ENCODE measurements at regions not wholly inside any gene's neighbourhood (a gene's known extent, or its start where the extent isn't known, plus 50 kb on each side); places are given as distances from the start of the nearest gene placed in this dataset.

GRCh38 chr6:140636908-140637402 is 1262.5 kb upstream of the CITED2 start:
- H4K8ac ChIP-seq (ENCODE audit: low read length): no peak overlapping the region
- DNase-seq: peak; percentile 15
- H3K4me1 ChIP-seq (ENCODE audit: control insufficient read depth, insufficient read depth, low read depth, low read length): no peaks in the 10 kb centered on the region
- no peak overlapping the region for H3K23ac ChIP-seq (ENCODE audit: low read length in 2 of 2)
- H3K79me1 ChIP-seq (replicated peaks; ENCODE audit: low read length, poor library complexity, severe bottlenecking): no peaks in the 10 kb centered on the region
- H3K18ac ChIP-seq (ENCODE audit: low read depth in 1 of 2, low read length in 2 of 2): no peak overlapping the region
- no peak overlapping the region for H2AK5ac ChIP-seq (ENCODE audit: low read length, severe bottlenecking)
- H2BK15ac ChIP-seq (ENCODE audit: low read depth, poor library complexity, severe bottlenecking): no peak overlapping the region
- no peak overlapping the region for H3K4me2 ChIP-seq (ENCODE audit: low read length, poor library complexity, severe bottlenecking)
- H3K9me3 ChIP-seq (ENCODE audit: control insufficient read depth, low read length): no peaks in the 10 kb centered on the region
- no peak overlapping the region for H2BK120ac ChIP-seq (ENCODE audit: low read depth, low read length)
- 82% methylated on average over 2 of the region's 2 CpGs for WGBS
- no peak overlapping the region for H2BK5ac ChIP-seq (ENCODE audit: low read depth, low read length, poor library complexity, severe bottlenecking)
- no peak overlapping the region for H3K4ac ChIP-seq (ENCODE audit: low read depth in 1 of 2, low read length in 2 of 2)
- H4K91ac ChIP-seq (ENCODE audit: low read length): no peak overlapping the region
- H2AFZ ChIP-seq (ENCODE audit: low read depth, low read length): no peak overlapping the region
- H3K27me3 ChIP-seq (ENCODE audit: control insufficient read depth in 1 of 2, insufficient read depth in 1 of 2, low read length in 2 of 2): no peaks in the 10 kb centered on the region
- peak overlapping the region; percentile 48 for H3K27ac ChIP-seq (ENCODE audit: low read length, poor library complexity, severe bottlenecking)
- no peak overlapping the region for H3K4me3 ChIP-seq (ENCODE audit: insufficient read depth in 1 of 2, low read depth in 1 of 2, low read length in 2 of 2)
- H3K36me3 ChIP-seq (ENCODE audit: control insufficient read depth in 1 of 2, insufficient read depth in 2 of 2, low read depth in 1 of 2, low read length in 2 of 2): no peaks in the 10 kb centered on the region
- H3K14ac ChIP-seq (ENCODE audit: low read length in 2 of 2): no peak overlapping the region
- no peak overlapping the region for H2BK12ac ChIP-seq (ENCODE audit: low read length in 2 of 2)
- H3K9ac ChIP-seq (ENCODE audit: low read length): no peak overlapping the region

DNA sequence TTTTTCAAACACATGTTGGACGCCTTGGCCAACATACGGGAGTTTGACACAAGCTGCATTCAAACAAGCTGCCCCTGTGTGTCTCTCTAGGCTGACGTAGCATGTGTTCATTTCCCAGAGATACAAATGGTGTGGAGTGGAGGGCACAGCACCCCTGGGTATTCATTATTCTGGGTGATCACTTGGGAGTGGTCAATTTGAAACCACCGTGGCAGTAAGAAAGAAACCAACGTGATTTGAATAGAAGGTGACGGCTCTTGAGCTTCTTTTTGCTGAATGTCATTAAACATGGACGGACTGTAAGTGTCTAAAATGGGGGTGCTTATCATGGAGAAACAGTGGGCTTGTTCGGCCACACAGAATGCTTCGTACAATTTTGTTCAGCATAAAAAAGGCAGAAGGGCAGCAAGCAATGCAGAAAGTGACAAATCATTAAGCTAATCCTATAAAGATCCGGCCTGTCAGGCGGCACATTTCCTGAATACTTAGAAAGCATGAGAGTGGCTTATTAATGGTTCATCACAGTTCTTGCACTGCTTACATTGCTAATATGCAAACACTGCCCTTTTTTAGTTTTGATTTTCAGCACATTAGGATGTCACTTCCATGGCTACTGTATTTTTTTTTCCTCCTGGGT is 1261.9 kb upstream of the CITED2 start:
- Histone ChIP-seq H3K4me1 (ENCODE audit: control insufficient read depth, insufficient read depth, low read depth, low read length) (no peaks in the 10 kb centered on the region), H2AK5ac (ENCODE audit: low read length, severe bottlenecking) (no peak overlapping the region), H3K23ac (ENCODE audit: low read length in 2 of 2) (no peak overlapping the region), H2BK120ac (ENCODE audit: low read depth, low read length) (no peak overlapping the region), H3K9me3 (ENCODE audit: control insufficient read depth, low read length) (no peaks in the 10 kb centered on the region), H2BK12ac (ENCODE audit: low read length in 2 of 2) (no peak overlapping the region), H2BK15ac (ENCODE audit: low read depth, poor library complexity, severe bottlenecking) (no peak overlapping the region), H3K27ac (ENCODE audit: low read length, poor library complexity, severe bottlenecking) (no peak overlapping the region), H3K9ac (ENCODE audit: low read length) (no peak overlapping the region), H3K4me2 (ENCODE audit: low read length, poor library complexity, severe bottlenecking) (no peak overlapping the region), H2AFZ (ENCODE audit: low read depth, low read length) (no peak overlapping the region), H3K4ac (ENCODE audit: low read depth in 1 of 2, low read length in 2 of 2) (no peak overlapping the region), H3K18ac (ENCODE audit: low read depth in 1 of 2, low read length in 2 of 2) (no peak overlapping the region), H4K8ac (ENCODE audit: low read length) (no peak overlapping the region), H3K79me1 (replicated peaks; ENCODE audit: low read length, poor library complexity, severe bottlenecking) (no peaks in the 10 kb centered on the region), H3K4me3 (ENCODE audit: insufficient read depth in 1 of 2, low read depth in 1 of 2, low read length in 2 of 2) (no peak overlapping the region), H3K27me3 (ENCODE audit: control insufficient read depth in 1 of 2, insufficient read depth in 1 of 2, low read length in 2 of 2) (no peaks in the 10 kb centered on the region), H4K91ac (ENCODE audit: low read length) (no peak overlapping the region), H3K14ac (ENCODE audit: low read length in 2 of 2) (no peak overlapping the region), H2BK5ac (ENCODE audit: low read depth, low read length, poor library complexity, severe bottlenecking) (no peak overlapping the region), H3K36me3 (ENCODE audit: control insufficient read depth in 1 of 2, insufficient read depth in 2 of 2, low read depth in 1 of 2, low read length in 2 of 2) (no peaks in the 10 kb centered on the region)
- 92% methylated on average over 11 of the region's 11 CpGs for WGBS
- DNase-seq: no peak

DNA sequence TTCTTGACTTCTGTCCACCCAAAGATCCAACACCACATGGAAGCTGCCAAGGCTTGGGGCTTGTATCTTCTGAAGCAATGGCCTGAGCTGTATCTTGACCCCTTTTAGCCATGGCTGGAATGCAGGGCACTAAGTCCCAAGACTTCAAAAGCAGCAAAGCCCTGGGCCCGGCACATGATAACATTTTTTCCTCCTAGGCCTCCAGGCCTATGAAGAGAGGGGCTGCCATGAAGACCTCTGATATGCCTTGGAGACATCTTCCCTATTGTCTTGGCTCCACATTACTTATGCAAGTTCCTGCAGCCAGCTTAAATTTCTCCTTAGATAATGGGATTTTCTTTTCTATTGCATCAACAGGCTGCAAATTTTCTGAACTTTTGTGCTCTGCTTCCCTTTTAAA is 1252.6 kb upstream of the CITED2 start:
- Histone ChIP-seq H3K27me3 (ENCODE audit: control insufficient read depth in 1 of 2, insufficient read depth in 1 of 2, low read length in 2 of 2) (no peaks in the 10 kb centered on the region), H2BK120ac (ENCODE audit: low read depth, low read length) (no peak overlapping the region), H3K27ac (ENCODE audit: low read length, poor library complexity, severe bottlenecking) (no peak overlapping the region), H3K23ac (ENCODE audit: low read length in 2 of 2) (no peak overlapping the region), H3K4me1 (ENCODE audit: control insufficient read depth, insufficient read depth, low read depth, low read length) (no peaks in the 10 kb centered on the region), H3K9me3 (ENCODE audit: control insufficient read depth, low read length) (peaks cover 17% of the 10 kb centered on the region), H4K8ac (ENCODE audit: low read length) (no peak overlapping the region), H2AFZ (ENCODE audit: low read depth, low read length) (no peak overlapping the region), H3K9ac (ENCODE audit: low read length) (no peak overlapping the region), H3K18ac (ENCODE audit: low read depth in 1 of 2, low read length in 2 of 2) (no peak overlapping the region), H2BK12ac (ENCODE audit: low read length in 2 of 2) (no peak overlapping the region), H3K79me1 (replicated peaks; ENCODE audit: low read length, poor library complexity, severe bottlenecking) (no peaks in the 10 kb centered on the region), H2BK15ac (ENCODE audit: low read depth, poor library complexity, severe bottlenecking) (no peak overlapping the region), H3K14ac (ENCODE audit: low read length in 2 of 2) (no peak overlapping the region), H3K4me2 (ENCODE audit: low read length, poor library complexity, severe bottlenecking) (no peak overlapping the region), H3K4me3 (ENCODE audit: insufficient read depth in 1 of 2, low read depth in 1 of 2, low read length in 2 of 2) (peak overlapping the region in 1 of 2 experiments; percentile 6), H3K4ac (ENCODE audit: low read depth in 1 of 2, low read length in 2 of 2) (no peak overlapping the region), H2BK5ac (ENCODE audit: low read depth, low read length, poor library complexity, severe bottlenecking) (no peak overlapping the region), H2AK5ac (ENCODE audit: low read length, severe bottlenecking) (no peak overlapping the region), H4K91ac (ENCODE audit: low read length) (no peak overlapping the region), H3K36me3 (ENCODE audit: control insufficient read depth in 1 of 2, insufficient read depth in 2 of 2, low read depth in 1 of 2, low read length in 2 of 2) (peaks cover 0 to 2% of the 10 kb centered on the region in 2 experiments)
- 98% methylated on average over 1 of the region's 1 CpG for WGBS
- DNase-seq: no peak

DNA sequence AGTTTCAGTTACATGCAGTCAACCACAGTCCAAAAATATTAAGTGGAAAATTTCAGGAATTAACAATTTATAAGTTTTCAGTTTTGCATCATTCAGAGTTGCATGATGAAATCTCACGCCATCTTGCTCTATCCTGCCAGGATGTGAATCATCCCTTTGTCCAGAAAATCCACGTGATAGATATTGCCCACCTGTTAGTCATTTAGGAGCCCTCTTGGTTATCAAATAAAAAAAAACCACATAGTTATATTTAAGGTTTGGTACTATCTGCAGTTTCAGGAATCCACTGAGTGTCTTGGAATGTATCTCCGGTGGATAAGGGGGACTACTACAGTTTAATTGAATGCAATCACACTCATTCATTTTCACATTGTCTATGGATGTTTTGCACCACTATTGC is 1249.0 kb upstream of the CITED2 start:
- Histone ChIP-seq H3K23ac (ENCODE audit: low read length in 2 of 2) (no peak overlapping the region), H3K4me1 (ENCODE audit: control insufficient read depth, insufficient read depth, low read depth, low read length) (no peaks in the 10 kb centered on the region), H3K27me3 (ENCODE audit: control insufficient read depth in 1 of 2, insufficient read depth in 1 of 2, low read length in 2 of 2) (no peaks in the 10 kb centered on the region), H2BK15ac (ENCODE audit: low read depth, poor library complexity, severe bottlenecking) (no peak overlapping the region), H3K9ac (ENCODE audit: low read length) (peak overlapping the region; percentile 8), H3K9me3 (ENCODE audit: control insufficient read depth, low read length) (peaks cover 17% of the 10 kb centered on the region), H2BK120ac (ENCODE audit: low read depth, low read length) (no peak overlapping the region), H3K36me3 (ENCODE audit: control insufficient read depth in 1 of 2, insufficient read depth in 2 of 2, low read depth in 1 of 2, low read length in 2 of 2) (peaks cover 0 to 2% of the 10 kb centered on the region in 2 experiments), H3K14ac (ENCODE audit: low read length in 2 of 2) (no peak overlapping the region), H3K4ac (ENCODE audit: low read depth in 1 of 2, low read length in 2 of 2) (no peak overlapping the region), H2AK5ac (ENCODE audit: low read length, severe bottlenecking) (no peak overlapping the region), H3K4me3 (ENCODE audit: insufficient read depth in 1 of 2, low read depth in 1 of 2, low read length in 2 of 2) (no peak overlapping the region), H2AFZ (ENCODE audit: low read depth, low read length) (no peak overlapping the region), H3K79me1 (replicated peaks; ENCODE audit: low read length, poor library complexity, severe bottlenecking) (no peaks in the 10 kb centered on the region), H4K8ac (ENCODE audit: low read length) (no peak overlapping the region), H3K4me2 (ENCODE audit: low read length, poor library complexity, severe bottlenecking) (no peak overlapping the region), H4K91ac (ENCODE audit: low read length) (no peak overlapping the region), H2BK5ac (ENCODE audit: low read depth, low read length, poor library complexity, severe bottlenecking) (no peak overlapping the region), H2BK12ac (ENCODE audit: low read length in 2 of 2) (no peak overlapping the region), H3K18ac (ENCODE audit: low read depth in 1 of 2, low read length in 2 of 2) (no peak overlapping the region), H3K27ac (ENCODE audit: low read length, poor library complexity, severe bottlenecking) (no peak overlapping the region)
- DNase-seq: peak; percentile 28
- 80% methylated on average over 1 of the region's 3 CpGs for WGBS
